H1 (cell line): ENCODE measurements at regions not wholly inside any gene's neighbourhood (a gene's known extent, or its start where the extent isn't known, plus 50 kb on each side); places are given as distances from the start of the nearest gene placed in this dataset.

ENCODE experiments used
- CHD1 ChIP-seq: IDR thresholded peaks from 2 replicates; pipeline ENCODE4 v1.6.1; 2012; ENCODE audit warnings: low read depth, low read length, improper control_type of control experiment
- CREB1 ChIP-seq: IDR thresholded peaks from 2 replicates; pipeline ENCODE4 v1.6.1; 2012; ENCODE audit warnings: inconsistent platforms
- CTBP2 ChIP-seq: IDR thresholded peaks from 2 replicates; pipeline ENCODE4 v1.7.0; 2011; ENCODE audit warnings: borderline replicate concordance, mild to moderate bottlenecking, moderate library complexity, mixed read lengths, low read length; ENCODE audit not compliant: insufficient read depth, insufficient read length
- HDAC2 ChIP-seq, 2 experiments: fragments of 300-600 bp in 1 of 2; sonication (generic) in 1 of 2; IDR thresholded peaks; 2 replicates each; pipeline ENCODE4 v1.6.1; 2011 to 2012; ENCODE audit warnings: low read depth in 2 of 2, low read length in 2 of 2, mild to moderate bottlenecking in 2 of 2, moderate library complexity in 2 of 2, borderline replicate concordance in 1 of 2, inconsistent platforms in 1 of 2
- PHF8 ChIP-seq: fragments of 200-600 bp; sonication (generic); conservative IDR thresholded peaks from 2 replicates; pipeline ENCODE4 v1.7.1; 2012; ENCODE audit warnings: low read depth, mild to moderate bottlenecking, inconsistent platforms, low read length, moderate library complexity
- POLR2A ChIP-seq, 2 experiments: IDR thresholded peaks; 1 replicate in 1 of 2; 2 replicates in 1 of 2; pipeline ENCODE4 v1.6.1; 2011; ENCODE audit warnings: low read depth in 2 of 2, low read length in 2 of 2, mild to moderate bottlenecking in 2 of 2; ENCODE audit errors: control extremely low read depth in 1 of 2
- POLR2AphosphoS5 ChIP-seq: IDR thresholded peaks from 2 replicates; pipeline ENCODE4 v1.6.1; 2011; ENCODE audit warnings: low read depth, low read length

DNA sequence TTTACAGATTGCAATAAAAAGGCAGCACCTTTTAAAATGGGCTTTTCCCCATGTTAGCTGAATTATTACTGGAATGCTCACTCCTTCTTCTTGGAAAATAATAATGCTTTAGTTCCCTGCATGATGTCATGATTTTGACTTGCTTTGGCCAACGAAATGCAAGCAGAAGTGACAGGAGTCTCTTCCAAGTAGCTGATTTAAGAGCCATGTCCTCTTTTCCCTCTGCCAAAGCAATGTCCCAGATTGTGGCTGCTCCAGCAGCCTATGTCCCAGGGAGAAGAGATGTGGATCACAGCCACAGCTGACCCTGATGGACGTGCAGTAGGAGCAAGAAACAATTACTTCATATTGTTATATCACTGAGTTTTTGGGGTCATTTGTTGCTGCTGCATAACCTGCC, 246.6 kb downstream of the HAPSTR1 start (continued):
- no peak for TF ChIP-seq POLR2AphosphoS5
- no peak for TF ChIP-seq CREB1
- TF ChIP-seq PHF8 = no peak
- no peak for TF ChIP-seq CTBP2
- TF ChIP-seq CHD1 = no peak
- TF ChIP-seq POLR2A (IDR thresholded peaks at IDR 0.05; ENCODE audit: control extremely low read depth in 1 of 2, low read depth in 2 of 2, low read length in 2 of 2) = no peak
- TF ChIP-seq HDAC2 (IDR thresholded peaks at IDR 0.05; ENCODE audit: borderline replicate concordance in 1 of 2, low read depth in 2 of 2, low read length in 2 of 2) = no peak
